ENCODE measurements at regions not wholly inside any gene's neighbourhood (a gene's known extent, or its start where the extent isn't known, plus 50 kb on each side); places are given as distances from the start of the nearest gene placed in this dataset.

DNA sequence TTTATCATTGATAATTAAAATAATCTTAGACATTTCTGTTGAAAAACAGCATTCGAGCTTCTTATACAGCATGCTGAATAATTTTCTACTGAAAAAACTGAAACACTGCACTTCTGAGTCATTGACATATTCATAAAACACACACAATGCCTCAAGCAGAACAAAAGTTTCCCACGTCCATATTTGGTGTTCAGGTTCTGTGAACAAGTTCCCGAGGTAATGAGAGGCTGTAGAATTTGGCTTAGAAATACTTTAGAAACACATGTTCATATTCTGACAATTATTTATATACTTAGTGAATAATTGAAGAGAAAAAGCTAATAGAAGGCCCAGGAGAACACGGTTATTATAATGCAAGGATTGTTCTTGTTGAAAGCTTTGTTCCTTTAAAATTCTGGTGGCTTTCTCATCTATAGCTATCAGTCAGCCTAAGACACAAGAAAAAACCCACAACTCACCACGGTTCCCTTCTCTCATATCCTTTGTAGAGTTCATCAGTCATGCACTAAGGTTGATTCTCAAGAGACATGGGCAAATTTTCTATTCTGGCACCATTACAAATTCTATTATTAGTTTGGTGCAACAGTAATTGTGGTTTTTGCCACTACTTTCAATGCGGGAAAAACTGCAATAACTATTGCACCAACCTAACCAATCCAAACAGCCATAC is 194.4 kb downstream of the TMX3 start:
- DNase-seq = no peak

- DNase-seq = no peak
Observed at GRCh38 chr18:68519336-68519735, 195.6 kb downstream of the TMX3 start.

- no peak for DNase-seq
Observed at GRCh38 chr18:68509902-68510301, 205.0 kb downstream of the TMX3 start.

- no peak for DNase-seq
Observed at GRCh38 chr18:68507781-68508180, 207.1 kb downstream of the TMX3 start.

DNA sequence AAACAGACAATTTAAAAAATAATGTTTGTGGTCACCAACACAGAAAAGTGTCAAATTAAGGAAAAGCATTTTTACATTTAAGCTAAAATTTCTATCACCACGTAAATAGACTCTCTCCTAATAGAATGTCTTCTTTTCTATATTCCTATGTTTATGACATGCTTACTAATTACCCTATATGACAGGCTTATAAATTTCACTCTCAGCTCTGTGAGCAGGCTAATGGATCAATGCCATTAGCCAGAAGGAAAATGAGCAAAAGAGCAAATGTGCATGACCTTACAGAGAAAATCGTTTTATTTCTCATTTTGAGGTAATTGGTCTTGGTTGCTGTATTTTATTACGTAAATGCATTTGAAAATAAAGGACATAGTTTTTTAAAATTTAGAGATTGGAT is 209.7 kb downstream of the TMX3 start:
- no peak for DNase-seq

DNA sequence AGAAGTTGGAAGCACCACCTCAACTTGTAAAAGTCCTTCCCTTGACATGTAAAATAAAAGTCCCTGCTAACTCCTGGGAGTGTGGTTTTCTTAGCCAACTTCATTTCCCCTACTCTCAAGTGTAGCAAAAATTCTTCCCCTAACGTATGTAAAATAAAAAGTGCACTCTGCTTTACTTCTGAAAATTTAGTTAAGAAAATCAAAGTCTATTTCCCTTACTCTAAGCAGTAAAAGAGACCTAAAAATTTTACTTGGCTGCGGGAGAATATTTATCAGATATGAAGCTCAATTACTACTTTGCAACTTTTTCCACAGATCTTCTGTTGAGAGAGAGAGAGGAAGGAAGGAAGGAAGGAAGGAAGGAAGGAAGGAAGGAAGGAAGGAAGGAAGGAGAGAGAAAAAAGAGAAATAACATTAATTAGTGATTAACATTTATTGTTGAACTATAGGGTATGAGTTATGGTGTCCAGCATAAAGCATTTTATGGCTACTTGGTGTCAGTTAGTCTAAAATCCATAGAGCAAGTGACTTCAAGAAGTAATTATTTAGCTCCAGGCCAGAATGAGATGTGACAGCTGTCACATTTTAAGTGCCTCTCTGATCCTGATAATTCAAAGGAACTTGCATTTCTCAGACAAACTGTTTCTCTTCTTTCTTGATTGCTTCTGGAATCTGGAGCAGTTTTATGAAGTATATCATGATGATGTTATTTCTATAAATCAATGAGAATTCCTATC is 210.3 kb downstream of the TMX3 start:
- no peak for DNase-seq

GRCh38 chr18:68500556-68500955 is 214.4 kb downstream of the TMX3 start:
- DNase-seq = no peak

DNA sequence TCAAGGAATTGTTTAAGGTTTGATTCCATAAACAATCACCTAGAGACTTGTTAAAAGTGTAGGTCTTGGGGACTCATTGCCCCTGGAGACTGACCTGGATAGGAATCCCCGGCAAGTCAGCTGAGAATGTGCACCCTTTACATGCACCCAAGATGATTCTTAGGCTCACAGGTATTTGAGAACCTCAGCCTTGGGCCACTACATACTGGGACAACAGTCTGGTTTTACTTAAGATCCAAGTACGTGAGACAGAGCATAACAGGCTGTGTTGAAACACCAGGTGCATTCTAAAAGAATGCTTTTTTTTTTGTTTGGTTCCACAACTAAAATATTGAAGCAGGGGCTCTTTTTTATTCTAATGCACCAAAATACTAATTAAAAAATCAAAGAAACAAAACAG is 215.8 kb downstream of the TMX3 start:
- no peak for DNase-seq

GRCh38 chr18:68498636-68499035 is 216.3 kb downstream of the TMX3 start:
- DNase-seq = no peak

DNA sequence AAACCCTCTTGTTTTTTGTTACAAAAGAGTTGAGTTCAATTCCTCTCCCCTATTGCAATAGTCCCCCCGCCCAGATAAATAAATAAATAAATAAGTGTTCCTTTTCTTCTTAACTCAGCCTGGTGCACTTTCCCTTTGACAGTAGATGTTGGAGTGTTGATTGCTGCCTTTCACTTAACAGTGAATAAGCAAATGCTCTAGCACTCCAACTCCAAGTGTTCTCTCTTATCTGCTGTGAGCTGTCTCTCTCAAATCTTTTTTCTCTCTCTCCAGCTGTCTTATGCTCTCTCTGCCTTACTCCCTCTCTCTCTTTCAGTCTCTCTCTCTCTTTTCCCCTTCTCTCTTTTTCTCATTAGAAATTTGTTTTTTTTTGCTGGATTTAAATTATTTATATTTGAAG is 216.7 kb downstream of the TMX3 start:
- DNase-seq = peak in 1 of 3 experiments; percentile 71

DNA sequence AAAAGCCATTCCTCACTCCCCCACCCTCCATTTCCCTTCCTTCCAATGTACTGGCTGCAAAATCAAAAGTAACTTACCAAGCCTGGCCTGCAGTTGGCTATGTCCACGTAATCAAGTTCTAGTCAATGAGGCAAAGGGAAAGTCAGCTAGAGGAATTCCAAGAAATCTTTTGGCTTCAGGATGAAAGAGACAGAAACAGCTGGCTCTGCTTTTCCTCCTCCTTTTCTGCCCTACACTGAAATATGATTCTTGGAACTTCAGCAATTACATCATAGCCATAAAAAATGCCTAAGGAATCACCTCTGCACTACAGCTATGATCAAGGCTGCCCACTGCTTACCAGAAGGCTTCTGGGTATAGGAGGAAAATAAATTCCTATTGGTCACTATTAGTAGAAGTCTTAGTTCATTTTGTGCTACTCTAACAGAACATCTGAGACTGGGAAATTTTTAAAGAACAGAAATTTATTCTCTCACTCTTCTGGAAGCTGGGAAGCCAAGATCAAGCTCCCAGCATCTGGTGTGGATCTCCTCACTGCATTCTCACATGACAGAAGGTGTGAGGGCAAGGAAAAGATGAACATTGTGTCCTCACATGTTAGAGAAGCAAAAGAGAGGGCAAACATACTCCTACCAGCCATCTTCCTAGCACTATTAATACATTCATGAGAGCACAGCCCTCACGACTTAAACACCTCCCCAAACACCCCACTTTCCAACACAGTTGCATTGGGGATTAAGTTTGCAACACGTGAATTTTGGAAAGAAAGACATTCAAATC is 219.9 kb downstream of the TMX3 start:
- no peak for DNase-seq

DNA sequence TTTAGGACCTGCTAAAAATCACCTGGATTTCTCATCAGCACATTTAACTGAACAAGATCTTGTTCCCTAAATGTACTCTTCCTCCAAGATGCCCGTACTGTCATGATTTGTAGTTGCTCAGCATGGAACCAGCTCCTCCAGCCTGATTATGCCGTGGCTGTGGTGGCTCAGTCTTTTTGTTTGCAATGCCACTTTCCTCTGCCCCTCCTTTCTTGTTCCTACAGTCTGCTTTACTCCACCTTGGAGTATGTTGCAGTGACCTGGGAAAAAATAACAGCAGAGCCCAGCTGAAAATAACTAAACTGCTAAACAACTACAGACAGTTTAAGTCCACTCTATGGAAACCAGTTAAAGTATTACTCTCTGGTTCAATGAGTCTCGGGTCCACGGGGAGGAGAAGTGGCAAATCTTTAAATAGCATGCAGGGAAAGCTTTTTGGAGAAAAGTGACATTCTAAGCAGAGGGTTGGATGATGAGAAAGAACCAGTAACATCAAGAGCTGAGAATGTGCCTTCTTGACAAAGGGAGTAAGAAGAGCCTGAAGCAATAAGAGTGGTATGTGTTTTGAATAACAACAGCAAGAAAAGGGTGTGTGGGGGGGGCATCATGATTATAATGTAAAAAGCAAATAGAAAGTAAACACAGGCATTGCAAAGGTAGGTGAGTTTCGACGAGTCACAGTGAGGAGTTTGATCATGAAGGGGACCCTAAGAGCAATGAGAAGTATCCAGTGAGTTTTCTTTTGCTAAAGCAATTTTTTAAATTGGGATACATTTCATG is 225.7 kb downstream of the TMX3 start:
- DNase-seq = peak in 1 of 3 experiments; percentile 46

GRCh38 chr18:68484241-68484640 is 230.7 kb downstream of the TMX3 start:
- no peak for DNase-seq

DNA sequence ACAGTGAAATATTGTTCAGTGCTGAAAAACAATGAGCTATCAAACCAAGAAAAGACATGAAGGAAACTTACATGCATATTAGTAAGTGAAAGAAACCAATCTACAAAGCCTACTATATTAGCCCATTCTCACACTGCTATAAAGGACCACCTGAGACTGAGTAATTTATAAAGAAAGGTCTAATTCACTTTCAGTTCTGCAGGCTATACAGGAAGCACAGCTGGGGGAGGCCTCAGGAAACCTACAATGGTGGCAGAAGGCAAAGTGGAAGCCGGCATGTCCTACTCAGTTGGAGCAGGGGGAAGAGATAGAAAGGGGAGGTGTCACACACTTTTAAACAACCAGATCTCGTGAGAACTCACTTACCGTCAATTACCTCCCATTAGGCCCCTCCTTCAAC is 232.1 kb downstream of the TMX3 start:
- DNase-seq = no peak

GRCh38 chr18:68480196-68480595 is 234.7 kb downstream of the TMX3 start:
- no peak for DNase-seq

GRCh38 chr18:68478246-68478645 is 236.7 kb downstream of the TMX3 start:
- DNase-seq = no peak

GRCh38 chr18:68475883-68476282 is 239.0 kb downstream of the TMX3 start:
- DNase-seq = no peak

DNA sequence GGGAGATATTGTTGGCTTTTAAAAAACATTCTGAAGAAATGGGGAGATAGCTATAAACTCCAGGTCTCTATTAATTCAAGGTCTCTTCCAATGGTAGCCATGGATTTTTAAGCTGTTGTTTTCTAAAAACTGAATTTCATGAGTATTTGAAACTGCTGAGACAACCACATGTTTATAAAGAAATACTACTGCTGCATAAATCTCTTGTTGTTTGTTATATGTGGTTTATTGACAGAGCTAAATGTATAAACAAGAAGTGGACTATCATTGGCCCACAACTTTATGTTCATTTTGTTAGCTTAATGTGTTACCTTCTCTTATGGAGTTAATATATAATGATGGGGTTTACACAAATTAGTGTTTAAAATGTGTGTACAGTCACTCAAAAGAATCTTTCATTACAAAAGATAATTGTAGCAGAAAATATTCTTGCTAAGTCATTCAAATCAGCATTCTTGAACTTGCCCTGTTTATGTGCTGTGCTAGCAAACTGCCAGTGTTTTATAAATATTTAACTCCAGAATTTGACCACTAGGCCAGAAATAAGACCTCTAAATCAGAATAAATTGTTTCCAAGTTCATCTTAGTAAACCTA is 242.1 kb downstream of the TMX3 start:
- peak in 1 of 3 experiments; percentile 25 for DNase-seq

- DNase-seq = no peak
Observed at GRCh38 chr18:68469049-68469625, 245.8 kb downstream of the TMX3 start.

GRCh38 chr18:68467957-68468356 is 247.0 kb downstream of the TMX3 start:
- DNase-seq = no peak

GRCh38 chr18:68467329-68467728 is 247.6 kb downstream of the TMX3 start:
- DNase-seq = no peak

- DNase-seq = no peak
Observed at GRCh38 chr18:68466672-68467071, 248.2 kb downstream of the TMX3 start.
